Smooth muscle cell (in vitro differentiated cells): ENCODE measurements at regions not wholly inside any gene's neighbourhood (a gene's known extent, or its start where the extent isn't known, plus 50 kb on each side); places are given as distances from the start of the nearest gene placed in this dataset.

Experiments
- DNase-seq: peaks from one replicate; lab custom pipeline; 2025; ENCODE audit not compliant: unreplicated experiment; lab: John Stamatoyannopoulos, UW
- H2AFZ ChIP-seq: fragments of 200-600 bp; sonication (generic); 2 replicates; pipeline ENCODE4 v1.6.0; 2016; ENCODE audit warnings: antibody characterized with exemption, low read depth, mild to moderate bottlenecking
- H3F3A ChIP-seq: fragments of 200-600 bp; sonication (generic); 2 replicates; pipeline ENCODE4 v1.6.0; 2017; ENCODE audit warnings: antibody characterized with exemption, low read depth
- H3K27ac ChIP-seq: fragments of 200-600 bp; sonication (generic); 2 replicates; pipeline ENCODE4 v1.5.1; 2016; ENCODE audit warnings: low read depth, mild to moderate bottlenecking
- H3K27me3 ChIP-seq: fragments of 200-600 bp; sonication (generic); 2 replicates; pipeline ENCODE4 v1.6.1; 2016; ENCODE audit warnings: low read depth, mild to moderate bottlenecking
- H3K36me3 ChIP-seq: fragments of 200-600 bp; sonication (generic); 2 replicates; pipeline ENCODE4 v1.5.1; 2016; ENCODE audit warnings: low read depth
- H3K4me1 ChIP-seq: fragments of 200-600 bp; sonication (generic); 2 replicates; pipeline ENCODE4 v1.5.1; 2016; ENCODE audit warnings: low read depth
- H3K4me2 ChIP-seq: fragments of 200-600 bp; sonication (generic); 2 replicates; pipeline ENCODE4 v1.6.0; 2016; ENCODE audit warnings: mild to moderate bottlenecking
- H3K4me3 ChIP-seq: fragments of 200-600 bp; sonication (generic); 2 replicates; pipeline ENCODE4 v1.5.1; 2016; ENCODE audit warnings: mild to moderate bottlenecking
- H3K79me2 ChIP-seq: fragments of 200-600 bp; sonication (generic); 2 replicates; pipeline ENCODE4 v1.6.0; 2016; ENCODE audit warnings: low read depth, mild to moderate bottlenecking
- H3K9ac ChIP-seq: fragments of 200-600 bp; sonication (generic); 2 replicates; pipeline ENCODE4 v1.6.0; 2016; ENCODE audit warnings: low read depth
- H3K9me3 ChIP-seq: fragments of 200-600 bp; sonication (generic); replicated peaks from 2 replicates; pipeline ENCODE4 v1.5.1; 2016; ENCODE audit warnings: low read depth
- H4K20me1 ChIP-seq: fragments of 200-600 bp; sonication (generic); 2 replicates; pipeline ENCODE4 v1.6.0; 2016; ENCODE audit warnings: low read depth
- WGBS: methylation state at CpG from one replicate; pipeline ENCODE4 v1.1.7; 2016; ENCODE audit warnings: low lambda C conversion rate; 5-methylcytosine and 5-hydroxymethylcytosine counted together
- TF ChIP-seq, protein P1 (sequence below): fragments of 200-600 bp; sonication (generic); IDR thresholded peaks from 2 replicates; pipeline ENCODE4 v1.5.1; 2017; ENCODE audit warnings: borderline replicate concordance, mild to moderate bottlenecking, antibody characterized with exemption; ENCODE audit not compliant: insufficient read depth, poor library complexity, severe bottlenecking

- 83% methylated on average over 4 of the region's 4 CpGs for WGBS
Observed at GRCh38 chrX:139293991-139294390, 236.5 kb upstream of the F9 start.

GRCh38 chrX:139290310-139290709 is 240.2 kb upstream of the F9 start:
- Histone ChIP-seq H2AFZ (no peak overlapping the region), H3K9me3 (no peaks in the 10 kb centered on the region), H3F3A (no peaks in the 10 kb centered on the region), H3K27ac (no peak overlapping the region), H3K36me3 (no peaks in the 10 kb centered on the region), H3K27me3 (no peaks in the 10 kb centered on the region), H3K79me2 (no peaks in the 10 kb centered on the region), H3K4me1 (no peaks in the 10 kb centered on the region), H4K20me1 (no peaks in the 10 kb centered on the region), H3K4me3 (no peak overlapping the region), H3K4me2 (no peak overlapping the region), H3K9ac (no peak overlapping the region)
- TF ChIP-seq, protein P1, sequence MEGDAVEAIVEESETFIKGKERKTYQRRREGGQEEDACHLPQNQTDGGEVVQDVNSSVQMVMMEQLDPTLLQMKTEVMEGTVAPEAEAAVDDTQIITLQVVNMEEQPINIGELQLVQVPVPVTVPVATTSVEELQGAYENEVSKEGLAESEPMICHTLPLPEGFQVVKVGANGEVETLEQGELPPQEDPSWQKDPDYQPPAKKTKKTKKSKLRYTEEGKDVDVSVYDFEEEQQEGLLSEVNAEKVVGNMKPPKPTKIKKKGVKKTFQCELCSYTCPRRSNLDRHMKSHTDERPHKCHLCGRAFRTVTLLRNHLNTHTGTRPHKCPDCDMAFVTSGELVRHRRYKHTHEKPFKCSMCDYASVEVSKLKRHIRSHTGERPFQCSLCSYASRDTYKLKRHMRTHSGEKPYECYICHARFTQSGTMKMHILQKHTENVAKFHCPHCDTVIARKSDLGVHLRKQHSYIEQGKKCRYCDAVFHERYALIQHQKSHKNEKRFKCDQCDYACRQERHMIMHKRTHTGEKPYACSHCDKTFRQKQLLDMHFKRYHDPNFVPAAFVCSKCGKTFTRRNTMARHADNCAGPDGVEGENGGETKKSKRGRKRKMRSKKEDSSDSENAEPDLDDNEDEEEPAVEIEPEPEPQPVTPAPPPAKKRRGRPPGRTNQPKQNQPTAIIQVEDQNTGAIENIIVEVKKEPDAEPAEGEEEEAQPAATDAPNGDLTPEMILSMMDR: no peak
- no peak for DNase-seq
- 30% methylated on average over 1 of the region's 1 CpG for WGBS

More at GRCh38 chrX:139293991-139294390, 236.5 kb upstream of the F9 start:
- H3F3A ChIP-seq: no peaks in the 10 kb centered on the region
- H3K4me1 ChIP-seq: no peaks in the 10 kb centered on the region
- no peak overlapping the region for H3K4me3 ChIP-seq
- no peaks in the 10 kb centered on the region for H3K36me3 ChIP-seq
- no peak overlapping the region for H3K27ac ChIP-seq
- H4K20me1 ChIP-seq: no peaks in the 10 kb centered on the region
- H3K27me3 ChIP-seq: no peaks in the 10 kb centered on the region
- no peaks in the 10 kb centered on the region for H3K9me3 ChIP-seq
- DNase-seq: no peak
- H2AFZ ChIP-seq: no peak overlapping the region
- H3K4me2 ChIP-seq: no peak overlapping the region
- H3K9ac ChIP-seq: no peak overlapping the region
- TF ChIP-seq, protein P1: no peak
- no peaks in the 10 kb centered on the region for H3K79me2 ChIP-seq

- WGBS: 83% methylated on average over 2 of the region's 2 CpGs
- Histone ChIP-seq H3K4me1 (no peaks in the 10 kb centered on the region), H3F3A (no peaks in the 10 kb centered on the region), H3K4me3 (no peak overlapping the region), H2AFZ (no peak overlapping the region), H3K36me3 (no peaks in the 10 kb centered on the region), H3K27ac (no peak overlapping the region), H3K9me3 (no peaks in the 10 kb centered on the region), H3K9ac (no peak overlapping the region), H3K4me2 (no peak overlapping the region), H3K27me3 (no peaks in the 10 kb centered on the region), H4K20me1 (no peaks in the 10 kb centered on the region), H3K79me2 (no peaks in the 10 kb centered on the region)
- no peak for DNase-seq
- TF ChIP-seq, protein P1: no peak
Observed at GRCh38 chrX:139287155-139287924, 243.2 kb upstream of the F9 start.

GRCh38 chrX:139286342-139286741 is 244.2 kb upstream of the F9 start:
- no peak overlapping the region for H3K27ac ChIP-seq

More at GRCh38 chrX:139286342-139286741, 244.2 kb upstream of the F9 start:
- 70% methylated on average over 2 of the region's 2 CpGs for WGBS
- Histone ChIP-seq H3K9ac (no peak overlapping the region), H3K79me2 (no peaks in the 10 kb centered on the region), H3K36me3 (no peaks in the 10 kb centered on the region), H3K4me3 (no peak overlapping the region), H3K4me2 (no peak overlapping the region), H3K27me3 (no peaks in the 10 kb centered on the region), H3K9me3 (no peaks in the 10 kb centered on the region), H3F3A (no peaks in the 10 kb centered on the region), H3K4me1 (no peaks in the 10 kb centered on the region), H4K20me1 (no peaks in the 10 kb centered on the region), H2AFZ (no peak overlapping the region)
- TF ChIP-seq, protein P1: no peak
- DNase-seq: no peak
